Fibroblast of mammary gland (primary cell): ENCODE measurements at regions not wholly inside any gene's neighbourhood (a gene's known extent, or its start where the extent isn't known, plus 50 kb on each side); places are given as distances from the start of the nearest gene placed in this dataset.

Experiments used
- DNase-seq: peaks from one replicate; pipeline ENCODE4 v3.0.0-alpha.2; 2010; ENCODE audit warnings: low read depth
- H3K4me3 ChIP-seq: 2 replicates; pipeline ENCODE4 v1.5.1; 2011; ENCODE audit warnings: low read depth, mild to moderate bottlenecking, low read length, moderate library complexity; ENCODE audit not compliant: control insufficient read depth
- TF ChIP-seq, protein P1 (sequence below): conservative IDR thresholded peaks from 2 replicates; pipeline ENCODE4 v1.5.1; 2011; ENCODE audit warnings: low read depth, low read length, inconsistent platforms; ENCODE audit not compliant: control insufficient read depth, insufficient read depth

DNA sequence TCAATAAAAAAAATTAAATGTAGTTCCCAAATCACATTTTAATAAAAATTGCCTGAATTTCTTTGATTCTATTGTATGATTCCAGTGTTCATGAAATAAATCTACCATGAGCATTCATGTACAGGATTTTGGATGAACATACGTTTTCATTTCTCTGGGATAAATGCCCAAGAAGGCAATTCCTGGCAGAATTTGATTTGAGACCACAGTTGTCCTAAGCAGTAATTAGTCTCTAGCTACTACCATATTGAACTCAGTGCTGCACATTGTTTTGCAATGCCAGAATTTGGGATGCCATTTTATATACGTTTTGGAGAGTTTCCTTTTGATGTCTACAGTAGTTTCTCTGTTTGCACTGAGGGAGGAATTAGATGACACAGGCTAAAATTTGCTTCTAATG is 265.3 kb upstream of the HS3ST5 start:
- DNase-seq = no peak
- no peak overlapping the region for H3K4me3 ChIP-seq
- TF ChIP-seq, protein P1, sequence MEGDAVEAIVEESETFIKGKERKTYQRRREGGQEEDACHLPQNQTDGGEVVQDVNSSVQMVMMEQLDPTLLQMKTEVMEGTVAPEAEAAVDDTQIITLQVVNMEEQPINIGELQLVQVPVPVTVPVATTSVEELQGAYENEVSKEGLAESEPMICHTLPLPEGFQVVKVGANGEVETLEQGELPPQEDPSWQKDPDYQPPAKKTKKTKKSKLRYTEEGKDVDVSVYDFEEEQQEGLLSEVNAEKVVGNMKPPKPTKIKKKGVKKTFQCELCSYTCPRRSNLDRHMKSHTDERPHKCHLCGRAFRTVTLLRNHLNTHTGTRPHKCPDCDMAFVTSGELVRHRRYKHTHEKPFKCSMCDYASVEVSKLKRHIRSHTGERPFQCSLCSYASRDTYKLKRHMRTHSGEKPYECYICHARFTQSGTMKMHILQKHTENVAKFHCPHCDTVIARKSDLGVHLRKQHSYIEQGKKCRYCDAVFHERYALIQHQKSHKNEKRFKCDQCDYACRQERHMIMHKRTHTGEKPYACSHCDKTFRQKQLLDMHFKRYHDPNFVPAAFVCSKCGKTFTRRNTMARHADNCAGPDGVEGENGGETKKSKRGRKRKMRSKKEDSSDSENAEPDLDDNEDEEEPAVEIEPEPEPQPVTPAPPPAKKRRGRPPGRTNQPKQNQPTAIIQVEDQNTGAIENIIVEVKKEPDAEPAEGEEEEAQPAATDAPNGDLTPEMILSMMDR = no peak

DNA sequence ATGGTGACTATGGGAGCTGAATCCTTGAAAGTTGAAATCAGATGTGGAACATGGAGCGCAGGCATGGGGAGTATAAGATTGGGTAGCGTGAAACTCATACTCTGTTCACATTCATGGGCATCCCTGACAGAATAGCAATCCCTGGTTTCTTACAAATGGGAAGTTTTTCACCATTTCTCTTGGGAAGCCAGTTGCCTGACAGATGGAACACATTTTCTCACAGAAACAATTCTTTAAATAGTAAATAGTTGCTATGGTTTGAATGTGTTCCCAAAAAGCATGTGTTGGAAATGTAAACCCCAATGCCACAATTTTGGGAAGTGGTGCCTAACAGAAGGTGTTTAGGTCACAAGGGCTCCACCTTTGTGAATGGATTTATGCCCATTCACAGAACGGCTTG is 262.8 kb upstream of the HS3ST5 start:
- TF ChIP-seq, protein P1 = no peak
- no peak overlapping the region for H3K4me3 ChIP-seq
- DNase-seq = no peak

DNA sequence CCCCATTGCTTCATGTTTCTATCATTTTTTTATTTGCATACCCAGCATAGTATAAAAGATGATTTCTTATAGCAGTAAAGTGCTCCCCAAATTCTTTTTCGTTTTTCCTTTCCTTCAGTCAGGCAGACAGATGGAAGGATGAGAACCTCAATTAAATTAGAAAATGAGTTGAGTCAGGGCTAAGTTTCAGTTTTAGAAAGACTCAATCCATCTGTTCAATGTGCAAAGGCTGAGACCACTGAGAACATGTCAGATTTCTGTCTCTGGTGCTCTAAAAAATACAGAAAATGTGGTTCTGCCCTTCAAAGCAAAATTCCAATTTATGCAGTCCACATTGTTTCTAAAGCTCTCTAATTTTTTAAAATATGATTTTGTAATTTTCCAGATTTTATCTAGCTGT is 257.6 kb upstream of the HS3ST5 start:
- no peak overlapping the region for H3K4me3 ChIP-seq
- DNase-seq = no peak
- TF ChIP-seq, protein P1 = no peak

DNA sequence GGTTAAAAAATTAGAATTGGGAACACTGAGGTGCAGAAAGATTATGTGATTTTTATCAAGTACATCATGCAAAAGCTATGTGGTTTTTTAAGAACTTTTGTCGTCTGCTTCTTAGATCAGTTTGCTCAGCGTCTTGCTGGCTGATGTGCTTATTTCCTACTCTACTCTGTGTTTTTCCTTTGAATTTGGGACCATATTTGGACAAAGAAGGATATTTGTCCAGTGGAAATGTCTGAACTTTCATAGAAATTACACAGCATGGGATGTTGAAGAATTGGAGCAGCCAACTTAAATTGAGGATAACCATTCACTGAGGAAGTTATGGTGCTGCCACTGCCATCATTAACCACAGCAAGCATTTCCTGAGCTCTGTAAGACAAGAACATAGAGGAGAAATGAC is 252.8 kb upstream of the HS3ST5 start:
- H3K4me3 ChIP-seq = no peak overlapping the region
- TF ChIP-seq, protein P1 = no peak
- no peak for DNase-seq

DNA sequence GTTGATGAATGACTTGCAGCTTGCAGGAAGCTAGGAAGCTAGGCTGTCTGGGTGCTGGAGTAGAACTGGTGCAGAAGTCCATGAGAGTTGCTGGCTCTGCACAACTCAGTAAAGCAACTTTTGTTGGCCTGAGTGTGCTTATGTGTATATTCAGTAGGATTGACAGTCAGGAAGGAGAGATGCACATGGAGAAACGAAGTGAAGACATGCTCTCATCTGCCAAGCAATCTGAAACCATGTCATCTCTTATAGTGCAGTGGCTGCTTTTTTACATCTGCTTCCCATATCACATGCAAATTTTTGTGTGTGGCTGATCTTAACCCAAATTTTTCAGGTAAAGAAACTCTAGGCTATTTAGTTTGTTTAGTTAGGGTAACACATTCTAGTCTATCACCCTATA is 252.4 kb upstream of the HS3ST5 start:
- TF ChIP-seq, protein P1 = no peak
- no peak for DNase-seq
- H3K4me3 ChIP-seq = no peak overlapping the region

DNA sequence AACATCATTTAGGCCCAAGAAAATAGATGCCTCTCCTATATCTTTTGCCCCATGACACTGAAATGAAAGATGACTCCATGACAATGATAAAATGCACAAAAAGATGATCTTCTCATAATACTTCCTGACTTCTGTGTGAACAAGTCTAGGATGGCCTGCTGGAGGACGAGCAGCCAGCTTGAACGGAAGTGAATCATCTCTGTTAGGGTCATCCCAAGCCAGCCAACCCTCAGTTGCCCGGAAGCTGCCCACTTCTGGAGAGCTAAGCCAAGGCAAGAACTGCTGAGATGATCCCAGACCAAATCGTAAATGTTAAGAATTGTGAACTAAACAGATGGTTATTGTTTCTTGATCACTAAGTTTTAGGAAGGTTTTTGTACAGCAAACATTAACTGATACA is 249.7 kb upstream of the HS3ST5 start:
- TF ChIP-seq, protein P1 = no peak
- DNase-seq = no peak
- H3K4me3 ChIP-seq = no peak overlapping the region

DNA sequence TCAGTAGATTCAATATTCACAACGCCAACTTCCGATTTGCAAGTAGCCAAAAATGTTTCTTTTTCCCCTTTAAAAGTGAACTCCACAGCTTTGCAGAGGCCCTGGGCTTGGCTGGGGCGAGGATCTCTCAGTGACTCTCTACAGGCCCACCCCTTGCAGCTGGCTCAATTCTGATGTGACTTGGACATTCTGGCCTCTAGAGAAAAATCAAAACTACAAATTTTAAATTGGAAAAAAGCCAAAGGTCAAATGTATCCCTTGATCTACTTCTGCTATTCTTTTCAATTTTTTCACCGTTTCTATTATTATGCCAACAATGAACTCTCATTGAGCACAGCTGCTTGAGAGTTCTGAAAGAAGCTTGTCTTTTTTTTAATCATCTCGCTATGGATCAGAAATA is 245.9 kb upstream of the HS3ST5 start:
- TF ChIP-seq, protein P1 = no peak
- H3K4me3 ChIP-seq = no peak overlapping the region
- DNase-seq = no peak
